KMS-11 (cell line): ENCODE measurements at regions not wholly inside any gene's neighbourhood (a gene's known extent, or its start where the extent isn't known, plus 50 kb on each side); places are given as distances from the start of the nearest gene placed in this dataset.
"Not testable (repeated sequence)": the region's sequence is repeated elsewhere in the genome, so short reads cannot be mapped to it uniquely, and the experiment has no call there.

ENCODE experiments used
- H2AFZ ChIP-seq: fragments of 200-600 bp; sonication (generic); 2 replicates; pipeline ENCODE4 v1.6.1; 2016; ENCODE audit warnings: antibody characterized with exemption, mixed run types, low read depth
- H3K27ac ChIP-seq: fragments of 200-600 bp; sonication (generic); 2 replicates; pipeline ENCODE4 v1.6.1; 2016; ENCODE audit warnings: mild to moderate bottlenecking, mixed run types
- H3K27me3 ChIP-seq: fragments of 200-600 bp; sonication (generic); 2 replicates; pipeline ENCODE4 v1.6.1; 2017; ENCODE audit warnings: mild to moderate bottlenecking, low read depth, mixed run types, moderate library complexity; ENCODE audit not compliant: insufficient read depth
- H3K36me3 ChIP-seq: fragments of 200-600 bp; sonication (generic); 2 replicates; pipeline ENCODE4 v1.6.1; 2017; ENCODE audit warnings: mild to moderate bottlenecking, mixed run types; ENCODE audit not compliant: insufficient read depth
- H3K4me1 ChIP-seq: fragments of 200-600 bp; sonication (generic); 2 replicates; pipeline ENCODE4 v1.6.1; 2016; ENCODE audit warnings: mild to moderate bottlenecking, low read depth, mixed run types; ENCODE audit not compliant: poor library complexity, severe bottlenecking
- H3K4me2 ChIP-seq: fragments of 200-600 bp; sonication (generic); 2 replicates; pipeline ENCODE4 v1.7.0; 2016; ENCODE audit warnings: mild to moderate bottlenecking, mixed run types
- H3K4me3 ChIP-seq: fragments of 200-600 bp; sonication (generic); IDR thresholded peaks from 2 replicates; pipeline ENCODE4 v1.6.1; 2017; ENCODE audit warnings: low read depth, low read length, mixed read lengths; ENCODE audit not compliant: insufficient read depth
- H3K79me2 ChIP-seq: fragments of 200-600 bp; sonication (generic); 2 replicates; pipeline ENCODE4 v1.6.1; 2016; ENCODE audit warnings: low read depth, mixed run types; ENCODE audit not compliant: insufficient read depth
- H3K9ac ChIP-seq: fragments of 200-600 bp; sonication (generic); 2 replicates; pipeline ENCODE4 v1.6.1; 2016; ENCODE audit warnings: mild to moderate bottlenecking, mixed run types
- H4K20me1 ChIP-seq: fragments of 200-600 bp; sonication (generic); 2 replicates; pipeline ENCODE4 v1.6.1; 2016; ENCODE audit warnings: mild to moderate bottlenecking, mixed run types; ENCODE audit not compliant: insufficient read depth
- CTCF ChIP-seq: fragments of 200-600 bp; sonication (generic); conservative IDR thresholded peaks from 2 replicates; pipeline ENCODE4 v1.6.1; 2017; ENCODE audit warnings: low read depth, mild to moderate bottlenecking, antibody characterized with exemption, low read length, moderate library complexity, mixed read lengths

GRCh38 chr12:14099994-14100393 is 118.6 kb upstream of the GRIN2B start:
- H3K4me2 ChIP-seq = no peak overlapping the region
- H3K4me1 ChIP-seq = no peaks in the 10 kb centered on the region
- H3K9ac ChIP-seq = no peak overlapping the region
- H3K27me3 ChIP-seq = no peaks in the 10 kb centered on the region
- H3K4me3 ChIP-seq = no peak overlapping the region
- H3K36me3 ChIP-seq = no peaks in the 10 kb centered on the region
- H4K20me1 ChIP-seq = no peaks in the 10 kb centered on the region
- H3K27ac ChIP-seq = no peak overlapping the region
- H2AFZ ChIP-seq = no peak overlapping the region
- no peak for TF ChIP-seq CTCF
- H3K79me2 ChIP-seq = no peaks in the 10 kb centered on the region

GRCh38 chr12:14101556-14101955 is 120.2 kb upstream of the GRIN2B start:
- not testable (repeated sequence) for H3K27me3 ChIP-seq, H3K4me3 ChIP-seq, H4K20me1 ChIP-seq, H2AFZ ChIP-seq, H3K36me3 ChIP-seq, H3K9ac ChIP-seq, H3K79me2 ChIP-seq, H3K4me2 ChIP-seq, H3K27ac ChIP-seq, H3K4me1 ChIP-seq

GRCh38 chr12:14111230-14111865 is 129.9 kb upstream of the GRIN2B start:
- Histone ChIP-seq H3K9ac (no peak overlapping the region), H3K79me2 (no peaks in the 10 kb centered on the region), H4K20me1 (no peaks in the 10 kb centered on the region), H3K27me3 (no peaks in the 10 kb centered on the region), H3K4me1 (no peaks in the 10 kb centered on the region), H2AFZ (no peak overlapping the region), H3K27ac (no peak overlapping the region), H3K36me3 (no peaks in the 10 kb centered on the region), H3K4me3 (no peak overlapping the region), H3K4me2 (no peak overlapping the region)
- TF ChIP-seq CTCF = no peak

GRCh38 chr12:14113031-14113430 is 131.6 kb upstream of the GRIN2B start:
- Histone ChIP-seq H2AFZ (no peak overlapping the region), H3K79me2 (no peaks in the 10 kb centered on the region), H3K27ac (no peak overlapping the region), H3K4me2 (no peak overlapping the region), H3K4me3 (no peak overlapping the region), H3K36me3 (no peaks in the 10 kb centered on the region), H3K9ac (no peak overlapping the region), H4K20me1 (no peaks in the 10 kb centered on the region), H3K27me3 (no peaks in the 10 kb centered on the region), H3K4me1 (no peaks in the 10 kb centered on the region)
- TF ChIP-seq CTCF = no peak

- TF ChIP-seq CTCF = no peak
- H2AFZ ChIP-seq = no peak overlapping the region
- no peak overlapping the region for H3K27ac ChIP-seq
These were observed 145.3 kb upstream of the GRIN2B start for GRCh38 chr12:14126692-14127091.

More at GRCh38 chr12:14126692-14127091, 145.3 kb upstream of the GRIN2B start:
- H3K79me2 ChIP-seq = no peaks in the 10 kb centered on the region
- no peaks in the 10 kb centered on the region for H3K4me1 ChIP-seq
- H4K20me1 ChIP-seq = no peaks in the 10 kb centered on the region
- no peak overlapping the region for H3K9ac ChIP-seq
- H3K27me3 ChIP-seq = no peaks in the 10 kb centered on the region
- H3K36me3 ChIP-seq = no peaks in the 10 kb centered on the region
- no peak overlapping the region for H3K4me3 ChIP-seq
- H3K4me2 ChIP-seq = no peak overlapping the region
